Stomach (tissue), 4 donors: ENCODE measurements at regions not wholly inside any gene's neighbourhood (a gene's known extent, or its start where the extent isn't known, plus 50 kb on each side); places are given as distances from the start of the nearest gene placed in this dataset.

Experiments
- CTCF ChIP-seq, 7 experiments: fragments of 450-650 bp in 4 of 7; fragments of 200-600 bp in 3 of 7; sonication (generic) in 3 of 7; IDR thresholded peaks; one replicate each; pipeline ENCODE4 v1.5.1; 2016 to 2019; ENCODE audit warnings: antibody characterized with exemption in 7 of 7, control low read depth in 2 of 7, mild to moderate bottlenecking in 1 of 7
- POLR2A ChIP-seq, 4 donors: fragments of 450-650 bp; IDR thresholded peaks; one replicate each; pipeline ENCODE4 v1.6.1; 2016; ENCODE audit warnings: antibody characterized with exemption in 4 of 4, control low read depth in 2 of 4, mild to moderate bottlenecking in 1 of 4, moderate library complexity in 1 of 4
- POLR2AphosphoS5 ChIP-seq, 3 donors: sonication (generic); formaldehyde crosslinking; IDR thresholded peaks; one replicate each; pipeline ENCODE4 v1.6.1; 2016; ENCODE audit warnings: antibody characterized with exemption in 3 of 3

GRCh38 chr3:82596805-82597204 is 835.4 kb upstream of the GBE1 start:
- TF ChIP-seq CTCF (IDR thresholded peaks at IDR 0.05) (no peak), POLR2A (IDR thresholded peaks at IDR 0.05) (no peak), POLR2AphosphoS5 (IDR thresholded peaks at IDR 0.05) (no peak)
